GM21619 (cell line): ENCODE measurements at regions not wholly inside any gene's neighbourhood (a gene's known extent, or its start where the extent isn't known, plus 50 kb on each side); places are given as distances from the start of the nearest gene placed in this dataset.

Source experiments
- ATAC-seq: cut with Tn5 transposase; IDR thresholded peaks from one replicate; pipeline ENCODE4 v1.9.1; 2021; ENCODE audit not compliant: unreplicated experiment

DNA sequence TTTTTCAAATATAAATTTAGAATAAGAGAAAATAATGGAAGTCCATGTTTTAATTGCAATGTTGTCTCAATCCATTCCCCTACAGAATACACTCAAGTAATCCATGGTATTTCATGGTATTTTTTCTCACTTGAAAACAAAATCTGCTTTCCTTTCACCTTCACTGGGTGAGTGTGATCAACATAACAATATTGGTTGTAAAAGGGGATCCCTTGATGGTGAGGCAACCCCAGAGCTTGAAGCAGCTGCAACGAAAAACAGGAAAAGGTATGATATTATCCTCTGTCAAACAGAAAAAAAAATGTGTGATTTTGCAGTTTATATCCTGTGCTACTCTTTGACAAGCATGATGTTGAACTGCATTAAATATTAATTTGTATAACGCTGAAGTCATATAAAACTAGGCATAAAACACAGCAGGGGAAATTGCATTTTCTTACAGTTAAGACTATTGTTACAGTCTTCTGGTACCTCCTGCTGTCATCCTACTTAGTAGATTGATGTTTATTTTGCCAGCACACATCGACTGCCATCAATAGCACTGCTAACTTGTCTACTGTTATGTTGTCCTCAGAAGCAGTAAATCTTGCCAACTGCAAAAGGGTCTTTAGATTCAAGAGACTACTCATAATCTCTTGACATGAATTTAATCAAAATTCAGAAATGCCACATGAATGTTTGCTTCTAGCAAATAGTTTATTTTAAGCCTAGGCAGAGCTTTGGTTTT is 373.1 kb upstream of the MIR17HG start:
- ATAC-seq = no peak

DNA sequence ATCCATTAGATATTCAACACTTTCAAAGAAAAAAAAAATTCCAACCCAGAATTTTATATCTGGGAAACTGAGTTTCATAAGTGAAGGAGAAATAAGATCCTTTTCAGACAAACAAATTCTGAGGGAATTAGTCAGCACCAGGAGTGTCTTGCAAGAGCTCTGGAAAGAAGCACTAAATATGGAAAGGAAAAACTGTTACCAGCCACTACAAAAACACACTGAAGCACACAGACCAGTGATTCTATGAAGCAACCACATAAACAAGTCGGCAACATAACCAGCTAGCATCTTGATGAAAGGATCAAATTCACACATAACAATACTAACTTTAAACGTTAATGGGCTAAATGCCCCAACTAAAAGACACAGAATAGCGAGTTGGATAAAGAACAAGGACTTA is 368.4 kb upstream of the MIR17HG start:
- ATAC-seq = no peak

DNA sequence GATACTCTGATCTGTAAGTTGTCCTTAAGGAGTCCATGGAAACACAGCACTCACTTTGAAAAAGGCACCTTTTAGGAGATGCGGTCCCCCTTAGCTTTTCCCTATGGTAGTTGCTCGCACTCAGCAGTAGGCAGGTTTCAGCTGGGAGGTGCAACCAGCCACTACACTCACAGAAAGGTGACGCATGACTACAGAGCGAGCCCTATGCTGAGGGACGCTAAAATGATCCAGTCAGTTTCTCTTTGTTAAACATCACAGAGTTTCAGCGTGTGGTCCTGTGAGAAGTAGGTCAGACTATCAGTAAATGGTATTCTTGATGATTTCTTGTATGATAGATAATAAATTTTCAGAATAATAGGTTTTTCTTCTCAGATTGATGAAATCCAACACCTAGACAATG is 362.7 kb upstream of the MIR17HG start:
- ATAC-seq = no peak

DNA sequence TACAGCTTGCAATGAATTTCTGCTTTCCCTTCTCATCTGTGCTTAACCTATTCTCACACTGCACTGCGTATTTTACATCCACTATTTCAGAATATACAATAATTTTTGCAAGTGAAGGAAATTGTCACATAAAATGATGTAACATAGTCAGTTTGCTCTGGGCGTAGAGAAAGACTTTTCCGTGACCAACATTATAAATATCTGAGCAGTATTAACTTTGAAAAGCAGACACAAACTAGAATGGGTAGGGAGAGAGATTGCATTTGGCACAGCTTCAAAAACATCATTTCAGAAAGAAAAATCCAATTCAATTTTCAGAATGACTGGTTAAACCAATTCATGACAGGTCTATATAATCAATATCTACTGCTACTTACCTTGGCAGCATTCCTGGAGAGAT is 352.5 kb upstream of the MIR17HG start:
- no peak for ATAC-seq

DNA sequence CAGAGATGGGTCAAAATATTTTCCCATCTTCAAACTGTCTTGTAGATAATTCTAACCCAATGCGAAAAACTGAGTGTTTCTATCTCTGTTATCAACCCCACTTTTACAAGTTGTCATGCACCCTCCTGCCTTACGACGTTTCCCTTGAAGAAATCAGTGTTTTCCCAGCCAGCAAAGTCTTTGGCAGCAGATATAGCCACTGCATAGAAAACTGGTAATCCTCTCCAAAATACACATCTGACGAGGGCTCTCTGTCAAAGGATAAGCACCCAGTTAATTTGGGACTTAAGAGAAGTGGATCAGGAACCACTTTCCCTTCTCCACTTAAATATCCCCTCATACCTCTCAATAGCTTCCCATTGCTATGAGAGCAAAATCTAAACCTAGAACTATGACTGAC is 351.9 kb upstream of the MIR17HG start:
- ATAC-seq = no peak

DNA sequence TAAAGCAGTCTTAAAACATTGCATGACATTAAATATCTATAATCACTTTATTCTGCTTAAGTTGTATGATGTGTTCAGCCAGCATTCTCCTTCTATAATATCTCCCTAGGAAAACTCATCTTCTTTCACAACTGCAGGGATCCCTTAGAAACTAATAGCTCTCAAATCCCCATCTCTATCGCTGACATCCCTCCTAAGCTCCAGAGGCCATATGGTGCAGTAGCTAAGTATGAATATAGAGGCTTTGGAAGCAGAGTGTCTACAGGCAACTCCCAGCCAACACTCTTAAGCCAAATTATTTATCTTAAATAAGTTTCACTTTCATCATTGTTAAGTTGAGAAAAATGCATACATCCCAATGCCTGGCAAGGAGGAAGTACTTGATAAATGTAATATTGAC is 349.5 kb upstream of the MIR17HG start:
- ATAC-seq = no peak

DNA sequence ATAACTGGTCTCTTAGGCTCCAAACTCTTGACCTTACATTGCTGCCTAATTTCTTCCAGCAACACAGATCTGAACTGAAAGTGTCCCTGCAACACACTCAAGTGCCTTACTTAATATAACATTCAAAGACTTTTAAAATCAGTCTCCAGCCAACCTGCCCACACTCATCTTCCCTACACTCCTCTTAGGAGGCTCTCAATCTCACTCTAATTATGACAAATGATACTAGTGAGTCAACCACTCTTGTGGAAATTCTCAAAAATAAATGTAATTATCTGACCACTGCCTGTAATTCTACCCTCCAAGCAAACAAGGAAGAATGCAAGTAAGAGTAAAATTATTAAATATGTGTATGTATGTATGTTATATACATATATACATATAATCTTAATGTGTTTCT is 348.1 kb upstream of the MIR17HG start:
- no peak for ATAC-seq

DNA sequence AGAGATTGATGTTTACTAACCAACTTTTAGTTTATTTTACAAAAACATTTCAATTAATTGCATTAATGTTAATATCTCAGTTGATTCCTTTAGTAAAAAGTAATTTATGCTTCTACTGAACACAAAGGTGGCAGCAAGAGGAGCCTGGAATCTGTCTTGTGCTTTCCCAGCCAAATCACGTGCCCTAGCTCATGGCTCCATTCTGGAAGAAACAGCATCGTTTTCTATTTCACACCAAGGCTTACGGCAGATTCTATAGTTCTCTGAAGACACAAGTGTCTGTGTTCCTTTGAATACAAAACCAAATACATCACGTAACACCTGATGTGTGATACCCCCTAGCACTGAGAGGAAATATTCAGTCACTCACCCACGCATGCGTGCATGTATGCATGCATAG is 346.1 kb upstream of the MIR17HG start:
- ATAC-seq = no peak

DNA sequence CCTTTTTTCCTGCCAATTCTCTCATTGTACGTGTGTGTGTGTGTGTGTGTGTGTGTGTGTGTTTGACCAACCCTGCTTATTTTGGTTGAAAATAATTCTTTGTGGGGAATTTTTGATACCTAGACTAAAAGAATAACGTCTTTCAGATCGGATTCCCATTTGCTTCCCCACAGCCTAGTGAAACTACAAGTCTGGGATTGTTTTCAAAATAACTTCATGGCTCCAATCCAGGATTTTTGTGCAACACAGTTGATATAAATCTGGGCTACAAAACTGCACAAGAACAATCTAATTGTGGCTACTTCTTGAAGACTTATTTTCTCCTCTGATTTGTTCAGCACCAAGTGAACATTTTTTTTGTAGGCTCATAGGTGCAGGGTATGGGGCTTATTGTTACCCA is 332.8 kb upstream of the MIR17HG start:
- no peak for ATAC-seq

DNA sequence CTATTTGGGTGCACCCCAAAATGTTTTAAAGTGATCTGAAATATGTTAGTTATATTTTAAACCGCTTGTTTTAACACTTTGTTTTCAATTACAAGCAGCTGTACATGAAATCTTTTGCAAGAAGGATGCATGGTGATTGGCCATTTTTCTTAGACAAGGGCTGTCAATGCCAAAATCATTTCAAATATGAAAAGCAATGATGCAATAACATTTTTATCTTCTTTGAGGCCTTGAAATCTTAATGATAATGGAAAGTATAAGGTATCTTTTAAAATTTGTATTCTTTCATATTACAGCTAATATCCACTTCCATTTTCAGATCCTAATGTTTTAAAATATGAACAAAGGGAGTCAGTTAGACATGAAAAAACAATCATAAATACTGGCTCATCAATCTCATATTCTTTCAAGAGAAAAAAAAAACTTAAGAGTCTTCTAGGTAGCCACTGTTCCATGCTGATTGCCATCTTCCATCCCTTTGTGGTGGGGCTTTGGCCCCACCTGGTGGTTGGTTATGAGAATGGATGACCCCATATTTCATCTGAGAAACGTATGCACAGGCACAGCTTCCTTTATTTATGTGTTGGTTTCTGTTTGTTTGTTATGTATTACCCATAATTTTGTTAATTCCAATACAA is 330.3 kb upstream of the MIR17HG start:
- peak; percentile 99 for ATAC-seq

DNA sequence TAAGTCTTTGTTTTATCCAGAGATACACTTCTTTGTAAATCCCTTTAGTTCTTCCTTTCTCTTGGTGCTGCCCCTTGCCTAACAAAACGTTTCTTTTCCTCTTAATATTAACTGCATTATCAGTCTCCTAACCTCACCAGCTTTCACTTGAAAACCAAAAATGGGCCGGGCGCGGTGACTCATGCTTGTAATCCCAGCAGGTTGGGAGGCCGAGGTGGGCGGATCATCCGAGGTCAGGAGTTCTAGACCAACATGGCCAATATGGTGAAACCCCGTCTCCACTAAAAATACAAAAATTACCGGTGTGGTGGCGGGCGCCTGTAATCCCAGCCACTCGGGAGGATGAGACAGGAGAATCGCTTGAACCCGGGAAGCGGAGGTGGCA is 329.8 kb upstream of the MIR17HG start:
- peak; percentile 15 for ATAC-seq

DNA sequence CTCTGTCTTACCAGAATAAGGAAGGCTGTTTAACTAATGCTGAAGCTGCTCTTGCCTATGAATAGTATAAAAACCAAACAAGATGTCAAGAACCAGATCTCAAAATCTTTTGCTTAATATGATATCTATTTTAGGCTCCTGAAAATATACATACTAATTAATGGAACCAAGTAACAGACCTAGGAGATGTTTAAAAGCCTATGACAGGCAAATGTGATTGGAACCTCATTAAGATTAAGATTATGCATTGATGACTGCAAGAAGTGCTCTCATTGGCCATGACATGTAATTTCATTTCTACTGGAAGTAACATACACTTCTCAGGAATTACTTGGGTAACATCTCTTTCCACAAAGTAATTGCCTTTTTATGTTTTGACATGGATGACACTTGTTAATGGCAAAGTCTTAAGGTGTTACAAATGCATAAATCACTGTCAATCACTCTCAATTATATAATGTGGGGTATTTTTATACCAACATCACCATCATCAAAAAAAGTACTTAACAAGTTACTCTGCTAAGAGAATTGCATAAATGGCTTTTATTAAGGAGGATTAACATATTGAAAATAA is 326.9 kb upstream of the MIR17HG start:
- no peak for ATAC-seq

DNA sequence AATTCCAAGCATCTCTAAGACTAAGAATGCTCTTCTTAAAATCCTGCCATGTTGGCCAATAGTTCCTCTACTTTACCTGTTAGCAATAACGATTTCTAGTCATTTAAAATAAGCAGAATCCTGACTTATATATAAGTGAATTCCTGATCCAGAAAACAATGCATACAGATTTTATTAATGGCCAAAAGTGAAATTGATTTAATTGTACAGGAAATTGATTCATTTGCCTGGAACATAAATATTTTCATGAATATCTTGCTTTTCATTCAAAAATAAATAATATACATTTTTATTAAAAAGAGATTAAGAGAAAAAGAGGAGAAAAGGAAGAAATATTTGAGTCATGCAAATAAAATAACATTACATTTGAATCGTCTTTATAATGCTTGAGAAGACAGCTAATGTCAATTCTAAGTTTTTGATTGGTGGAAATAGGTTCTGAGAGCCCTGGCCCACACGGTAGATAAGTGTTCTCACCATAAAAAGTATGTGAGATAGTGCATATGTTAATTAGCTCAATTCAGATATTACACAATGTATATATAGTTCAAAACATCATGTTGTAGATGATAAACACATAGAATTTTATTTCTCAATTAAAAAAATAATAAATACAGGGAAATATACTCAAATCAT is 323.2 kb upstream of the MIR17HG start:
- ATAC-seq = no peak

DNA sequence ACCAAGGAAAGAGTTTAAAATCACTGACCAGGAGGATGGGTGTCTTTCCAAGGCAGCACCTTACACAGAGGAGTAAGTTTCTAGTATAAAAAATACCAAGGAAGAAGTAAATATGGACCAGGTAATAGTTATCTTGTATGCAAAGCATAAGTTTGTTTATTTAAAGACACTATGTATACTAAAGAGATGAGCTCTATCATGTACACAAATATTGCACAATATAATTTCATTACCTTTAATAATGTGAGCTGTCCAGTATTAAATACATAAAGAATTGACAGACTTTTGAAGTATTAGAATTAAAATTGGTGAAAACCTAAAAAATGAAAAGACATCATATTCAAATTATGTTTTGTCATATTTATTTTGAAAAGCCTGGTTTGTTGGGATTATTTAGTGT is 322.0 kb upstream of the MIR17HG start:
- ATAC-seq = no peak

DNA sequence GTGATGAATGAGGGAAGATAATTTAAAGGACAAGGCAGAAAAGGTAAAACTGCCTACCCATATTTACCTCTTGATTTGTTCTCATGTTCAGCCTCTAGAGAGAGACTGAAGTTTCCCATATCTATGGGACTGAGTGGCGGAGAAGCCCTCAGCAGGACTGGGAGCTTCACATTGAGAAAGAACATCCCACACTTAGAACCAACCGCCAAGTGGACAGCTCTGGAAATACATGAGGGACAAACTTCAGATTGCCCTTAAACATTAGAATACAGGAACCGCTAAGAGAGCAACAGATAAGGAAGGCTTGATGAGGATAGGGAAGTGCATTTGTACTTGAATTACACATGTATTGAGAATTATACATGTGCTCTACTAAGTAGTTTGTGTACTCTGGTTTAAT is 316.0 kb upstream of the MIR17HG start:
- ATAC-seq = no peak

DNA sequence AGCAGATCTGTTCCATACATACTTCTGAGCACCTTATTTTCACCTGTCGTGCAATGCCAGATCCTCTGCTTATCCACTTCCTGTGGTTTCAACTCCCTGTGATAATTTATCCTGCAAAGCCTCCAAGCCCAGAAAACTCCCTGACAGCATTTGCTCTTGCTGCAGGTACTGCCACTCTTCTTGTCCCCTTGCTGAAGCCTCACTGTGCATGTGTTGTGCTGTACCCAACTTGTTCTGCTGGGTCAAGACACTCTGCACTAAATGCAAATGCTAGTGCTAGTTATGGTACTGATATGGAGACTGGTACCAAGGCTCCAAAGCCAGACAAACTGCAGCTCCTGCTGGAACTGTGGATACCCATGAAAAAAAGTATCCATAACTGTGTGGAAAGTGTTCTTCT is 315.4 kb upstream of the MIR17HG start:
- no peak for ATAC-seq

DNA sequence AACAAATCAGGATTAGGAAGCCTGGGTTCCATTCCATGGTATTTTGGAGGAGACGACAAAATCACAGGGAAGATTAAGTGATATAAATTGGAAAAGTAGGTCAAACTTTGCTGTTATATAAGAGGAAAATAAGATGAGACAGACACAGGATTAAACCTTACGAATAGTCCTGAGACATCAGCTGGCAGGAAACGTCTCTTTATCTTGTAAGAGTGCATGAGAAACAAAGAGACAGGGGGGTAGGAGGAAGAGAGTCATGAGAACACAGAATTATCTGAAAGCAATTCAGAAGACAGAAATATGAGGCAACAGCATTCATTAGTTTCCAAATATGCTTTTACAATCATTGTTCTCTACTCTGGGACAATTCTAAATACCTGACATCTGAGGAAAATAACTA is 310.6 kb upstream of the MIR17HG start:
- ATAC-seq = no peak

DNA sequence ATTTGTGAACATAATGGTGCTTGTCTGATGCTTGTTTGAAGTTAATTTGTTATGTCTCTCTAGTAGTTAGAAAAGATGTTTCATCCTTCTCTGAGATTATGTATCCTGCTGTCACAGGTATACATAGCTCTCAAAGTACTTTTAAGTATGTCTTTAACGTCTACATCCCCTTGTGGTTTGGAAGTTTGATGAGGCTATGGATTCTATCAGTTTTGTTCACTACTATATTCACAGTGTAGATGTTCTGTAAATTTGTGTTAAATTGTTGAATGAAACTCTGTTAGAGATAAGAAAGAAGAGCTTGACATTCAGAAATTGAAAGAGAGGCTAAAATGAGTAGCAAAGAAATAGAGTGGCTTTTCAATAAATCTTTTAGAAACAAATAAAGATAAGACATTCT is 304.6 kb upstream of the MIR17HG start:
- ATAC-seq = no peak

DNA sequence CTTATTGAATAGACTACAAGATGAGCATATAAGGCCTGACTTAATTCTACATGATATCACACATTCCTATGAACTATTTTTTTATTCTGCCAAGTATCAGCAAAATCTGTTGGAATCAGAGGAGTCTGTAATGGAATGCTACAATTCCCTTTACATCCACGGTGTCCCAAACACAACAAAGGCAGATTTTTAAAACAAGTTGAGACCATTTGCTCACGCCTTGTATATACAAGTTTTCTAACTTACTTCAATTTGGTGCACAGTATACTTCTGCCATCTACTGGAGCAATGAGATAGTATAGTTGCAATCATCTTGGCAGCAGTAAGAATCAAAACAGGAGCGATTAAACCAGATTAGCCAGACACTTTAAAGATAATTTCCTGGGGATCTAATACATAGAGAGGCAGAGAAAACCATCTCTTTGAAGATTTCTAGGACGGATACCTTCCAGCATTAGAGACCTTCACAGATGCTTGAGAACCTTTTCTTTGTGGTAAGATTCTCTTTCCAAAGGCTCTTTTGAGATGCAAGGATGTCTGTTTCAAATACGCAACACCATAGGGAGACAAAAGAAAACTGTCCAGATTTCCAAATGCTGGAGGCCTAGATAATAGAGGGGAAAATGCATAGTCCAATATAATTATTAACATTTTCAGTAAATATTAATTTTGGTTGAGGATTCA is 302.0 kb upstream of the MIR17HG start:
- ATAC-seq = no peak

DNA sequence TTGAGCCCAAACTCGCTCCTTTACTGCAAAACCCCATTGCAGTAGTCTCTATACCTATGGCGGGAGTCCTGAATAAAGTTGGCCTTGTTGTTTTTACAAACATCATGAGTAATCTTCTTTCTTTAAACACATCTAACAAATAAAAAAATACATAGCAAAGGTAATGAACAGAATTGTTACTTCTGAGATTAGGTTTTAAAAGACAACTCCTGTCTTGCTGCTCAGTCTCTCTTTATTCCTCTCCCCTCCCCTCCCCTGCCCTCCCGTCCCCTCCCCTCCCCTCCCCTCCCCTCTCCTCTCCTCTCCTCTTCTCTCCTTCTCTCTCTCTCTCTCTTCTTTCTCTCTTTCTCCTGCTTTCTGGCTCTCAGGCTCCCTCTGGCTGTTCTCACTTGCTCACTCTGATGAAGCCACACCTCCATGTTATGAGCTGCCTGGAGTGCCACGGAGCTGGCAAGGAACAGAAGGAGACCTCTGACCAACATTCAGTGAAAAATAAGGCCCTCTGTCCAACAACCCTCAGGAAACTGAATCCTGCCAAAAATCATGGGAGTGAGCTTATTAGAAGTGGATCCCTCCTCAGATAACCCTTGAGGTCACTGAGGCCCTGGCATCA is 300.7 kb upstream of the MIR17HG start:
- no peak for ATAC-seq

DNA sequence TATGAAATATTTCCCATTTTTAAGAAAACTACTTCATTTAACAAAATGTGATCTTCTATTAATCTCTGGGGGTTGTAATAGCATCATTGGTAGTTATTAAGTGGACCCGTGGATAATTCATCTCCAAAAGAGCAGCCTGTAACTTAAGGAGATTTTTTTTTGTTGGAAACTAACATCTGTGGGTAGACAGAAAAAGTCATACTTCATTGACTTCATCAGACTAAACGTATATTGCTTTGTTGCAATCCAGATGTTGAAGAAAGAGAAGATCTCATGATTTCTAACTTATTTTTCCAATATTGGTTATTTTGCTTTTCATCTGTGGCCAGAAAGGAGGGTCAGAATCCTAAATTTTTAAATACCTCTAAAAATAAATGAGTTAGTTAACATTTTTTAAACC is 296.5 kb upstream of the MIR17HG start:
- ATAC-seq = no peak
